SK-N-MC (cell line): ENCODE measurements at regions not wholly inside any gene's neighbourhood (a gene's known extent, or its start where the extent isn't known, plus 50 kb on each side); places are given as distances from the start of the nearest gene placed in this dataset.

Source experiments
- EZH2 ChIP-seq: fragments of 200-600 bp; sonication (generic); IDR thresholded peaks from one replicate; pipeline ENCODE4 v1.6.1; 2017; ENCODE audit warnings: antibody characterized with exemption
- POLR2AphosphoS5 ChIP-seq: IDR thresholded peaks from 2 replicates; pipeline ENCODE4 v1.6.1; 2012; ENCODE audit warnings: mild to moderate bottlenecking, low read depth, low read length, borderline replicate concordance

GRCh38 chr6:8731874-8732273 lies 296.5 kb upstream of the SLC35B3 start:
- TF ChIP-seq EZH2 = no peak
- no peak for TF ChIP-seq POLR2AphosphoS5
